Fibroblast of skin of abdomen (primary cell): ENCODE measurements at regions not wholly inside any gene's neighbourhood (a gene's known extent, or its start where the extent isn't known, plus 50 kb on each side); places are given as distances from the start of the nearest gene placed in this dataset.
A peak's percentile ranks its signal among the peaks of the same experiment; 100 is the strongest.

Experiments
- DNase-seq: peaks from one replicate; pipeline ENCODE4 v3.0.0-alpha.2; 2013

DNA sequence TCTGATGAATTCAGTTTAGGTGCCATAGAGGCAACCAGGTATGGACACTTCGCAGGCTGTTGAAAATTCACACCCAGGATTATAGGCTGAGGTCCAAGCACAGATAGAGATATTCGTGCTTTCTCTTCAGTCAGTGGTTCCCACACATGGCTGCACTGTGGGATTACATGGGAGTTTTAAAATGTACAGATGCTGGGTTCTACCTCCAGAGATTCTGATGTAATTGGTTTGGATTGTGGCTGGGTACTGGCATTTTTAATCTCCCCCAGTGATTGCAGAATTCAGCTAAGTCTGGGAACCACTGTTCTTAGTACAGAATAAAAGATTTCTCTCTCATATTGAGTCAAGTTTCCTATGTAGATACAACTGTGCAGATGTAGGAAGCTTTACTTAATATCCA lies 91.6 kb downstream of the FOXB1 start:
- peak; percentile 37 for DNase-seq

GRCh38 chr15:60096157-60096556 lies 92.0 kb downstream of the FOXB1 start:
- peak; percentile 44 for DNase-seq

DNA sequence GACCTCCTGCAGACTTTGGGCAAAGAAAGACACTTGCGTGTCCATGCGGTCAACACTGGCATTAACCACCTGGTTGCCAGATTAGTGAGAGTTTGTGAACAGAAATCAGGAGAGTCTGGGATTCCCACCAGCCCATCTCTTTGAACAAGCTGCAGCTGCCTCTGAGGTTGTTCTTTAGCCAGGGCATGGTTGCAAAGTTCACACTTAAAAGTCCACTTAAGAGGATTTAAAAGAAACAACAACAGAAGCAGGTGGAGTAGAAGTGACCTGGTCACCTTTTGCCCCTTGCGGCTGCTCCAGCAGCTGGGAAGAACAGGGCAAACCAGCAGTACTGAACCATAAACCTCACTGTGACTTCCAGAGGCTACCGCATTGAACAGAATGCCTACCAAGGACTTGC lies 97.3 kb downstream of the FOXB1 start:
- DNase-seq = no peak

DNA sequence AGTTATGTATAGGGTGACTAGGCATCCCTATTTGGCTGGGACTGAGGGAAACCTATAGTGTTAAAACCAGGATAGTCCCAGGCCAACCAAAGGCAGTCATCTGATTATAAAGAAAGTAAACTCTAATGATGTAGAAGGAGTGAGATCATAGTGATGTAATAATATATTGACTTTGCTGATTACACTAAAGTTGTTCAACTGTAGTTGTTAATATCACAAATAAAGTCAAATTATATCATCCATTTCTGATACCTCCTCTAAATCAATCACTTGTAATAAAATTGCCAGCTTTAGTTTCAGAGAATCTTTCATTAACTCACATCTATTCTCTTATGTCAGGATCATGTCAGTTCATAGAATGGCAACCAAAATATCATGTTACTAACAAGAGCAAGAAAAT lies 98.6 kb downstream of the FOXB1 start:
- no peak for DNase-seq

DNA sequence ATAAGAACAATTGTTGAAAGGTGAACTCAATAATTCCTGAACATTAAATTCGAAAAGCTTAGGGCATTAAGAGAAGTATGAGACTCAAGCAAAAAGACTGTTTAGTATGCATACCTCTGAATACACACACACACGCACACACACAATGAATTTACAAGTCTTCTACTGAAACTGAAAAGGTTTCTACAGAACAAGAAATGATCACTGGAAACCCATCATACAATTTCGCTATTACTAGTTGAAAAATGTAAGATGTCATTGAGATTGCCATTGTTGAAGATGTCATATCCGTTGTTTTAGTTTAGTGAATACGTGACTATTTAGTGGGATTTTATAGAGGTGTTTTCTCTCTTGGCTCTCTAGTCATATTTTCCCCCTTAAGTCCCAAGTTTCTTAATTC lies 106.8 kb downstream of the FOXB1 start:
- DNase-seq = no peak

GRCh38 chr15:60115579-60116380 lies 111.7 kb downstream of the FOXB1 start:
- peak; percentile 61 for DNase-seq

- DNase-seq = no peak
Observed at GRCh38 chr15:60116456-60117089, 112.5 kb downstream of the FOXB1 start.

GRCh38 chr15:60118146-60118545 lies 114.0 kb downstream of the FOXB1 start:
- DNase-seq = no peak

- no peak for DNase-seq
Observed at GRCh38 chr15:60118626-60119025, 114.5 kb downstream of the FOXB1 start.

DNA sequence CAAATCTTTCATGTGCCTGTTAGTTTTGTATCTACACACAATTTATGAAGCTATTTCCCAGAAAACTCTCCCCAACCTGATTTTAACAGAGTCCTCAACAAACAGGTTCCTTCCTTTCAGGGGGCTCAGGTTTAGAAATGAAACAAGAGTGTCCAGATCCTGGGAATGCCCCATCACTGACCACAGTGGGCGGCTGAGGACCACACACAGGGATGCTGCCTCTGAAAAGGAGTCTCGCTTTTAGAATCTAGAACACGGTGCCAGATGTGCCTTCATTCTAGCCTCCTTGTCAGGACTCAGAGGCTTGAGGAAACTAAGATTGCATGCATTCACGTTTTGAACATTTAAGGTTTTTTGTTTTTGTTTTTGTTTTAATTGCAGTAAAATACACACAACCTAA lies 115.0 kb downstream of the FOXB1 start:
- DNase-seq = no peak

DNA sequence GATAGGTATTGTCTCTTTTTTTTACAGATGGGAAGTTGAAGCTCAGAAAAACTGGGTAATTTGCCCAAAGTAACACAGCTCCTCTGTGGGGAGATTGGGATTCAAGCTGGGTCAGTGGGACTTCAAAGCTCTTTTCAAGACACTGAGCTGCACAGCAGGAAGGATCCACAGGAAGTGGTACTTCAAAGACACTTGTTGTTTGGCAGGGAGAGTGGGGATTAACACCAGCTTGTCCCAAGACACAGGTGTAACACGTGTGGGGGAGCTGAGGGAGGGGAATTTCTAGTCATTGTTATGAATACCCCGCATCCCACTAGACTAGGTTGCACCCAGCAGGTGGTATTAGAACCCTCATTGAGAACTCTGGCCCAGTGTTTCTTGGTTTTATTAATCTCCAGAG lies 116.0 kb downstream of the FOXB1 start:
- DNase-seq = no peak

DNA sequence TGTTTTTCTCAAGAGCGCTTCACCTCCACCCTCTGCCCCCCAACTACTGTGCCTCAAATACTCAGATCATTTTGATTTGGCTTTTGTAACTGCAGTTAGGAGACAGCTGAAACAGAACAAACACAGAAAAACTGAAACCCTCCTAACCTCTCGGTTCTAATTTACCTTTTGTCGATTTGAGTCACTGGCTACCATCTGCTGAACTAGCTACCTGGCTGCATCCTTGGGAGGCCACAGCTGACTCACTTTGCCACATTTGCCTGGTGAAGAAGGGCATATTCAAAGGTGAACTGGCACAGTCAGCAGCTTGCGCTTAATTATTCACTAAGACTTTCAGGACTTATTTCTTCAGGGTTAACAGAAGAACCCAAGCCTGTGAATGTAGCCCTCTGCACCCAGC lies 117.7 kb downstream of the FOXB1 start:
- DNase-seq = no peak

GRCh38 chr15:60122691-60123090 lies 118.6 kb downstream of the FOXB1 start:
- DNase-seq = no peak

DNA sequence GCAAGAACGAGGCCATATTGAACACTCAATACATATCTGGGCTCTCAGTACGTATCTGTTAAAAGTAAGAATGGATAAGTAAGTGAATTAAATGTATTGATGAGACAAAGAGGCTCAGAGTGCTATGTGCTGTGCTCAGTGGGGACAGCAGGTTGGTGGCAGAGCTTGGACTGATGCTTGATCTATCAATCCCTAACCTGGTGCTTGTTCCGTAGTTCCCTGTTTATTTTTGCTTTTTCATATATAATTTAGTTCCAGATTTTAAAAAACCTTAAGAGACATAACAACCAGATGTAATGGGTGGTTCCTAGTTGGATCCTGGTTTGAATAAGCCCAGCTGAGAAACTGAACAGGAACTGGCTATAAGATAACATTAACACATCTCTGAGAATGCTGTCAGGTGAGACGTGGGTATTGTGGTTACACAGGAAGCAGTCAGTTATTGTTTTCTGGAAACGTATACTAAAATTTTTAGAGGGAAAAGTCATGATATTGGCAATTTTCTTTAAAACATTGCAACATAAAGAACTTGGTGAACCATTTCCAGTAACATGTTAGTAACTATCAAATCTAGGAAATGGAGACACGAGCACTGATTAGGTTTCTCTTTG lies 120.5 kb downstream of the FOXB1 start:
- DNase-seq = no peak

DNA sequence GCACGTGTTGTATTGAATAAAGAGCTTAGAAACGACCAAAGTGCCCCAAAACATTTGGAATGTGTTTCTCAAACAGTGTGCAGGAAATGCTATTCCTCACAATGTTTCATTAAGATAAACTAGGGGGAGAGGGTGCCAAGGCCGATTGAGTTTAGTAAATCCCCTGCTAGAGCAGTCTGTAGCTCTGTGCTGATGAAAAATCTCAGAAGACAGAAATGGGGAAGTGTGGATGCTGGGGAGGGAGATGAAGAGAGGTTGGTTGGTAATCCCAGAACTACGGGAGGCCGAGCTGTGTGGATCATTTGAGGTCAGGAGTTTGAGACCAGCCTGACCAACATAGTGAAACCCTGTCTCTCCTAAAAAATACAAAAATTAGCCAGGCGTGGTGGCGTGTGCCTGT lies 121.2 kb downstream of the FOXB1 start:
- no peak for DNase-seq

DNA sequence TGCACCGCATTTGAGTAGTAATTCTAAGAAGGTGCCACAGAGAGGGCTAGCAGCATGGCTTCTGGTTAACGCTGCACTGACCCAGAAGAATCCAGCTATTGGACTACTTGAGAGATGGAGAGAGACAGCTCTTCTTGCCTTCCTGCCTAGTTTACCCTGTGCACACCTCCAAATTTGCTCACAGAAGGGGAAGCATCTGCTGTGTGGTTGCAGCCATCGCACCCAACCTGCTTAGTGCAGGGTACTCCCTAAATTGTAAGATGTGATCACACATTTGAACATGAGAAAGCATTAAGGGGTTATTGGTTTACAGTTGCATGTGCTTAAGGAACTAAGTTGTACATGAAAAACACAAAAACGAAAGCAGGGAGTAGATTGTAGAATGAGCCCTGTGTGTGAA lies 122.1 kb downstream of the FOXB1 start:
- DNase-seq = no peak

DNA sequence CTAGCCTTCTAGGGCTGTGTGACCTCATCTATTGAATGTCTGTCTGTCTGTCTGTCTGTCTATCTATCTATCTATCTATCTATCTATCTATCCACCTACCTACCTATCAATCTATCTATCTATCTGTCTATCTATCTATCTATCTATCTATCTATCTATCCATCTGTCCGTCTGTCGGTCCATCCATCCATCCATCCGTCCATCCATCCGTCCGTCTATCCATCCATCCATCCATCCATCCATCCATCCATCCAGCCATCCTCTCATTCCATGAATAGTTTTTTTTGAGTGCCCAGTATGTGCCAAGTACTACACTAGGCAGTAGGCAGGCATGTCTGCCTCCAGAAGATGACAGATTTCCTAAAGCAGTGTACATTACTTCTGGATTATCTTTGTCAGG lies 122.5 kb downstream of the FOXB1 start:
- DNase-seq = no peak

GRCh38 chr15:60128000-60128376 lies 123.9 kb downstream of the FOXB1 start:
- DNase-seq = peak; percentile 36

DNA sequence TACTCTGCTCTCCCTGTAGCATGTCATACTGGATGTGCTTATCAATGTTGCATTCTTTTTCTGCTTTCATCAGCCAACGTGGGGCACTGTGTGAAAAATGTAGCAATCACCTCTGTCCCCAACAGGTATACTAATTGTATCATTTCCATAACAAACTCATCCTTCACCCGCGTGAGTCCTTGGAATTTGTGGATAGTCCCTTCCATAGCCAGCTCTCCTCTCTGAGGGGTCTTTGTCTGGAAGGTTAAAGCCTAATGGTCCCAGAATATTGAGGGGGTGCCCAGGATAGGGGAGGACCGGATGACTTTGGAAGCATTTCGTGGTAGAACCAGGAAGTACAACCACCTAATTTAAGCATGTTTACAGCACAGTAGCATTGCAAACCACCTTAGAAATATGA lies 124.6 kb downstream of the FOXB1 start:
- no peak for DNase-seq

- no peak for DNase-seq
Observed at GRCh38 chr15:60130398-60130797, 126.3 kb downstream of the FOXB1 start.

GRCh38 chr15:60130821-60131220 lies 126.7 kb downstream of the FOXB1 start:
- DNase-seq = no peak

DNA sequence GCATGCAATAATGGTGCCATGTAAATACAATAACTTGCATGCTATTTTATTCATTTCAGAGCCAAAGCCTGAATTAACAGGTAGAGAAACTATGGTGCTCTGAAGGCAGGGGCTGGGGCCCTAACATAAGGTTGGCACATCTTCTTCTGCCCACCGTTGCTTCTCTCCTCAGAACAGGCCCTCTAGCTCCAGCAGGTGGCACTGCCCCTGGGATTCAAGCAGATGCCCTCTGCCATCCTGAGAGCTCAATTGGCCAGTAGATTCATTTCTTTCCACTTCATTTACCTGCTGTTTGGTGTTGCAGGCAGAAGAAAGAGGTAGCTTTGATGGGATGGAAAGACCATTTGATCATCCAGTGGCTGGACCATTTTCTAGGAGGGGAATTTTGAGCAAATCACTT lies 130.5 kb downstream of the FOXB1 start:
- no peak for DNase-seq

DNA sequence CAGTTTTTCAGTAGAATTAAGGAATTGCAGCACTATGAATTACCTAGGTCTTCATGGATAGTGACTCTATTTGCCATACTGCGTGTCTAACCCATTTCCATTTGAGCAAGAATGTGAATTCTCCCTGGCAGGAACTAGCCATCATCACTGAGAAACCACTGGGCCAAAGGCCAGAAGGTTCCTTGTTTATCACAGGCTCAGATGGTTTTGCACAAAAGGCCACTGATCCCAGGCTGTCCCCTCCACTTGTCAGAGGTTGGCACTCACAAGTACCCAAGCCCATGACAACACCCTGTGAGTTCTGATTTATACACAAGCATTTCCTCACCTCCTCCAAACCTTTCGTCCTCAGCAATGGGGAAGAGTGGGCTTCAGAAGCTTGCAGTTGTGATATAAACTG lies 131.8 kb downstream of the FOXB1 start:
- DNase-seq = no peak
